ENCODE measurements at regions not wholly inside any gene's neighbourhood (a gene's known extent, or its start where the extent isn't known, plus 50 kb on each side); places are given as distances from the start of the nearest gene placed in this dataset.

DNA sequence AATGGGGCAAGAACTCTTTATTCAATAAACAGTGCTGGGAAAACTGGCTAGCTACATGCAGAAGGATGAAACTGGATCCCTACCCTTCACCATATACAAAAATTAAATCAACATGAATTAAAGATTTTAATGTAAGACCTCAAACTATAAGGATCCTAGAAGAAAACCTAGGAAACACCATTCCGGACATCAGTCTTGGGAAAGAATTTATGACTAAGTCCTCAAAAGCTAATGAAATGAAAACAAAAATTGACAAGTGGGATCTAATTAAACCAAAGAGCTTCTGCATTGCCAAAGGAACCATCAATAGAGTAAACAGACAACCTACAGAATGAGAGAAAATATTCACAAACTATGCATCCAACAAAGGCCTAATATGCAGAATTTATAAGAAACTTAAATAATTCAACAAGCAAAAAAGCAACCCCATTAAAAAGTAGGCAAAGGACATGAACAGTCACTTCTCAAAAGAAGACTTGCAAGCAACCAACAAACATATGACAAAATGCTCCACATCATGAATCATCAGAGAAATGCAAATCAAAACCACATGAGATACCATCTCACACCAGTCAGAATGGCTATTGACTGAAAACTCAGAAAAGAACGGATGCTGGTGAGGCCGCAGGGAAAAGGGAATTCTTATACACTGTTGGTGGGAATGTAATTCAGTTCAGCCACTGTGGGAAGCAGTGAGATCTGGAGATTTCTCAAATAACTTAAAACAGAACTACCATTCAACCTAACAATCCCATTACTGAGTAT, 104.3 kb upstream of the MAP3K1 start:
- Histone ChIP-seq H3K4me3 (no peak overlapping the region), H3K9me3 (no peaks in the 10 kb centered on the region), H3K4me1 (no peaks in the 10 kb centered on the region), H3K36me3 (no peaks in the 10 kb centered on the region), H3K27ac (no peak overlapping the region), H3K27me3 (no peaks in the 10 kb centered on the region)
- DNase-seq (ENCODE audit: low spot score): no peak
- TF ChIP-seq, protein P1, sequence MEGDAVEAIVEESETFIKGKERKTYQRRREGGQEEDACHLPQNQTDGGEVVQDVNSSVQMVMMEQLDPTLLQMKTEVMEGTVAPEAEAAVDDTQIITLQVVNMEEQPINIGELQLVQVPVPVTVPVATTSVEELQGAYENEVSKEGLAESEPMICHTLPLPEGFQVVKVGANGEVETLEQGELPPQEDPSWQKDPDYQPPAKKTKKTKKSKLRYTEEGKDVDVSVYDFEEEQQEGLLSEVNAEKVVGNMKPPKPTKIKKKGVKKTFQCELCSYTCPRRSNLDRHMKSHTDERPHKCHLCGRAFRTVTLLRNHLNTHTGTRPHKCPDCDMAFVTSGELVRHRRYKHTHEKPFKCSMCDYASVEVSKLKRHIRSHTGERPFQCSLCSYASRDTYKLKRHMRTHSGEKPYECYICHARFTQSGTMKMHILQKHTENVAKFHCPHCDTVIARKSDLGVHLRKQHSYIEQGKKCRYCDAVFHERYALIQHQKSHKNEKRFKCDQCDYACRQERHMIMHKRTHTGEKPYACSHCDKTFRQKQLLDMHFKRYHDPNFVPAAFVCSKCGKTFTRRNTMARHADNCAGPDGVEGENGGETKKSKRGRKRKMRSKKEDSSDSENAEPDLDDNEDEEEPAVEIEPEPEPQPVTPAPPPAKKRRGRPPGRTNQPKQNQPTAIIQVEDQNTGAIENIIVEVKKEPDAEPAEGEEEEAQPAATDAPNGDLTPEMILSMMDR (IDR thresholded peaks at IDR 0.05): no peak

DNA sequence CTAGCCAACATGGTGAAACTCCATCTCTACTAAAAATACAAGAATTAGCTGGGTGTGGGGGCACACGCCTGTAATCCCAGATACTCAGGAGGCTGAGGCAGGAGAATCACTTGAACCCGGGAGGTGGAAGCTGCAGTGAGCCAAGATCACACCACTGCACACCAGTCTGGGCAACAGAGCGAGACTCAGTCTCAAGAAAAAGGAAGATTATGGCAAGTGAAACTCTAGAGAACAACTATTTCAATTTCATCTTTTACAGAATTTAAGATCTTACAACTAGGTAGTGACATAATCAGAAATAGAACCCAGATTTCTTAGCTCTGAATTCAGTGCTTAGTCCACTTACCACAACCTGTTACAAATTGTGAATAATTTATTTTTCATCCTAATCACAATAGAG, 108.8 kb upstream of the MAP3K1 start:
- Histone ChIP-seq H3K4me3 (no peak overlapping the region), H3K4me1 (no peaks in the 10 kb centered on the region), H3K9me3 (no peaks in the 10 kb centered on the region), H3K27ac (no peak overlapping the region), H3K36me3 (no peaks in the 10 kb centered on the region), H3K27me3 (no peaks in the 10 kb centered on the region)
- no peak for DNase-seq (ENCODE audit: low spot score)
- TF ChIP-seq, protein P1 (IDR thresholded peaks at IDR 0.05): no peak

DNA sequence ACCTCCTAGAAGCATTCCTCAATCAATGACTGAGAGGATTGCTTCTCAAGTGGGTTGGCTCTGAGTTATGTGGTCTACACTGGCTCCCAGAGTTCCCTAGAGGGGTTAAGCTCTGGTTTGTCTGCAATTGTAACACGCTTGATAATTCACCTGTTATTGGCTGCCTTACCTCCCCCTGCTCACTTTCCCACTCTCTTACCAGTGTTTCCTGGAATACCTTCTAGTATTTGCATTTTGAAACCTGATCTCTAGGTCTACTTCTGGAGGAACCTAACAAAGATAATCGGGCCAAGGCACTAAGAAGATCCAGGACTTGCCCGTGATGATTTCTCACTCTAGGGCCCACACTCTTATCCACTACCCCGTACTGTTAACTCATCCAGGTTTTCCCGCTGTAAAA, 110.1 kb upstream of the MAP3K1 start:
- Histone ChIP-seq H3K27me3 (no peaks in the 10 kb centered on the region), H3K9me3 (no peaks in the 10 kb centered on the region), H3K4me1 (no peaks in the 10 kb centered on the region), H3K4me3 (no peak overlapping the region), H3K27ac (no peak overlapping the region), H3K36me3 (no peaks in the 10 kb centered on the region)
- DNase-seq (ENCODE audit: low spot score): no peak
- TF ChIP-seq, protein P1 (IDR thresholded peaks at IDR 0.05): no peak

DNA sequence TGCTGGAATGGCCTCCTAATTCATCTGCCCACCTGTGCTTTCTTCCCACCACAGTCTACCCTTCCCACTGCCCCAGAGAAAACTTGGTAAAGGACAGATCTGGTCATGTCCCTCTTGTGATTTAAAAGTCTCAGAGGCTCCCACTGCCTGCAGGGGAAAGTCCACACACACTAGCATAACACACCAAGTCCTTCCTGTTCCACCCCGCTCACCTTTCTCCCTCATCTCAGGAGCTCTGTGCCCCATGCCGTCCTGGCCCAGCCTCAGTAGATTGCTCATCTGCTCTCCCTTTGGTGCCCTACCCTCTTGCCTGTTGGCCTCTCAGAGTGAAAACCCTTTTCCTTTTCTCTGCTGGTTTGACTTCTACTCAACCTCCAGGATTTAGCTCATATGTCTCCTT, 111.4 kb upstream of the MAP3K1 start:
- H3K4me3 ChIP-seq: no peak overlapping the region
- H3K4me1 ChIP-seq: peaks cover 0 to 10% of the 10 kb centered on the region in 2 donors
- no peaks in the 10 kb centered on the region for H3K27me3 ChIP-seq
- no peak overlapping the region for H3K27ac ChIP-seq
- no peak for DNase-seq (ENCODE audit: low spot score)
- H3K9me3 ChIP-seq: no peaks in the 10 kb centered on the region
- H3K36me3 ChIP-seq: no peaks in the 10 kb centered on the region
- TF ChIP-seq, protein P1 (IDR thresholded peaks at IDR 0.05): no peak

DNA sequence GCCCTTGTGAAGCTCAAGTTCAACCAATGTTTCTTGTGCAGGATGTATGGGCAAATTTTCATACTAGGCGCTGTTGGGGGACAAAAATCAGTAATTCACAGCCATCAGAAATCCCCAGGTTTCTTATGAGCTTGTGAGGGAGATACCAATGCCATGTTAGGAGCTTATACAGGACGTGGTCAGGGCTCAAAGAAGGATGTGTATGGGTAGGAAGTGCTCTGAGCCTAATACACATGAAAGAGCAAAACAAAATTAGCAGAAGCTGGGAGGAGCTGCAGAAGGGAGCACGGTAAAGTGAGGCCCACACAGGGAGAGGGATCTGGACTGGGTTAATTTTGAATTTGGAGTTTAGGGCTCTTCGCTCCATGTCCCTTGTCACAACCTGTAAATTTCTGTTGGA, 114.6 kb upstream of the MAP3K1 start:
- TF ChIP-seq, protein P1 (IDR thresholded peaks at IDR 0.05): no peak
- Histone ChIP-seq H3K27ac (no peak overlapping the region), H3K36me3 (no peaks in the 10 kb centered on the region), H3K4me3 (no peak overlapping the region), H3K9me3 (no peaks in the 10 kb centered on the region), H3K27me3 (no peaks in the 10 kb centered on the region), H3K4me1 (peaks cover 0 to 19% of the 10 kb centered on the region in 2 donors)
- DNase-seq (ENCODE audit: low spot score): no peak

DNA sequence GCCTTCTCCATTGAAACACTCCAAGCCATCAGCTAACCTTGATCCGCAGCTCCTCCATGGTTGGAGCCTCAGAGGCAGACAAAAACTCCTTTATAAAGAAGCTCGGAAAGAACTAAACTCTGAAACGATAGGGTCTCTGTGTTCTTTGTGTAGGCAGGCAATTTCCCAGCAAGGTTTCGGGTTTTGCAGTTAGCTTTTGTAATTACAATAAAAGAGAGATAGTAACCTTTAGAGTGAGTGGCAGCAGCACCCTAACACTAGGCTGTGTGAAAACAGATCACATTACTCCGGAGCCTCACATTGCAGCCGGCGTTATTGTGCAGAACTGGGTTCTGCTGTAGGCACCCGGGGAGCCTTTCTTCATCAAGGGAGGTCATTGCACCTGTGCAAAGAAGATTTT, 115.8 kb upstream of the MAP3K1 start:
- Histone ChIP-seq H3K4me3 (no peak overlapping the region), H3K4me1 (peaks cover 0 to 19% of the 10 kb centered on the region in 2 donors), H3K27ac (no peak overlapping the region), H3K36me3 (no peaks in the 10 kb centered on the region), H3K9me3 (no peaks in the 10 kb centered on the region), H3K27me3 (no peaks in the 10 kb centered on the region)
- DNase-seq (ENCODE audit: low spot score): no peak
- TF ChIP-seq, protein P1 (IDR thresholded peaks at IDR 0.05): no peak

All from right atrium auricular region (tissue), 2 donors.